ENCODE measurements at regions not wholly inside any gene's neighbourhood (a gene's known extent, or its start where the extent isn't known, plus 50 kb on each side); places are given as distances from the start of the nearest gene placed in this dataset.

- TF ChIP-seq MEF2D (tag; conservative IDR thresholded peaks at IDR 0.05; ENCODE audit: low read depth), result no peak
Measured at GRCh38 chr3:55166576-55167555, 239.0 kb upstream of the LRTM1 start (continued).

- Histone ChIP-seq H4K20me1 (replicated peaks; ENCODE audit: control insufficient read depth, insufficient read depth, low read length) (no peaks in the 10 kb centered on the region), H3K36me3 (ENCODE audit: control insufficient read depth, insufficient read depth, low read length) (no peaks in the 10 kb centered on the region), H3K27me3 (ENCODE audit: control insufficient read depth in 2 of 2, insufficient read depth in 2 of 2, low read length in 2 of 2) (no peaks in the 10 kb centered on the region), H3K27ac (ENCODE audit: extremely low read depth, low read depth, low read length) (no peak overlapping the region), H3K9me1 (ENCODE audit: control insufficient read depth, insufficient read depth, low read length) (no peaks in the 10 kb centered on the region), H3K4me3 (no peak overlapping the region), H3K79me2 (ENCODE audit: control insufficient read depth, insufficient read depth, low read length) (no peaks in the 10 kb centered on the region), H3K9me3 (replicated peaks; ENCODE audit: control insufficient read depth, insufficient read depth, low read depth, low read length) (no peaks in the 10 kb centered on the region), H3K9ac (ENCODE audit: insufficient read depth in 1 of 2, low read depth in 2 of 2, low read length in 2 of 2) (no peak overlapping the region), H3K4me2 (ENCODE audit: insufficient read depth, low read length) (no peak overlapping the region), H3K4me1 (replicated peaks in 1 of 2; ENCODE audit: control insufficient read depth in 2 of 2, insufficient read depth in 2 of 2, low read length in 2 of 2) (no peaks in the 10 kb centered on the region), H2AFZ (ENCODE audit: low read depth, low read length) (no peak overlapping the region)
- FAIRE-seq (no peak), ATAC-seq (no peak), DNase-seq (ENCODE audit: extremely low read depth in 1 of 4, low spot score in 3 of 4) (no peak)
- in situ Hi-C loops (cut with MboI), result no loop called here
- no TSS peak for BruUV-seq (replicated peaks)
- intact Hi-C loops (cut with micrococcal nuclease), result no loop called here
- ChIA-PET POLR2A (no interaction called here), CTCF (ENCODE audit: low intra/inter-chr PET ratio) (no interaction called here)
- TF ChIP-seq ERF (CRISPR knock-in tag; IDR thresholded peaks at IDR 0.05) (no peak), TAF1 (IDR thresholded peaks at IDR 0.05; ENCODE audit: control insufficient read depth, extremely low read depth, insufficient read depth, low read length, severe bottlenecking) (no peak), ZNF551 (CRISPR knock-in tag; IDR thresholded peaks at IDR 0.05) (no peak), RNF2 (IDR thresholded peaks at IDR 0.05) (no peak), BCL6 (CRISPR knock-in tag; IDR thresholded peaks at IDR 0.05) (no peak), EP300 (IDR thresholded peaks at IDR 0.05; ENCODE audit: low read length) (no peak), SMAD3 (CRISPR knock-in tag; conservative IDR thresholded peaks at IDR 0.05) (no peak), NEUROD1 (IDR thresholded peaks at IDR 0.05; ENCODE audit: borderline replicate concordance, low read depth, low read length, partially characterized antibody) (no peak)
- TF ChIP-seq, protein P1, sequence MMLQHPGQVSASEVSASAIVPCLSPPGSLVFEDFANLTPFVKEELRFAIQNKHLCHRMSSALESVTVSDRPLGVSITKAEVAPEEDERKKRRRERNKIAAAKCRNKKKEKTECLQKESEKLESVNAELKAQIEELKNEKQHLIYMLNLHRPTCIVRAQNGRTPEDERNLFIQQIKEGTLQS (IDR thresholded peaks at IDR 0.05), result no peak
- TF ChIP-seq, protein P1 (CRISPR knock-in tag; conservative IDR thresholded peaks at IDR 0.05), result no peak
- WGBS (ENCODE audit: insufficient coverage, low coverage, missing lambda C conversion rate), result 0% methylated on average over 5 of the region's 6 CpGs
Measured at GRCh38 chr3:55165704-55166405, 238.0 kb upstream of the LRTM1 start.
